Naive thymus-derived CD4-positive, alpha-beta T cell (primary cell): ENCODE measurements at regions not wholly inside any gene's neighbourhood (a gene's known extent, or its start where the extent isn't known, plus 50 kb on each side); places are given as distances from the start of the nearest gene placed in this dataset.

Experiments used
- ATAC-seq: fragments of 150-1000 bp; cut with Tn5 transposase; 2 replicates; pipeline ENCODE4 v1.10.0; 2021; ENCODE audit warnings: mild to moderate bottlenecking, moderate library complexity
- CTCF ChIA-PET: fragments of 350-600 bp; sonication (Branson Sonifier 250); formaldehyde crosslinking; loops from one replicate; lab custom pipeline; 2021; ENCODE audit warnings: antibody characterized with exemption; lab: Charles Lee
- POLR2A ChIA-PET: fragments of 350-600 bp; sonication (Branson Sonifier 250); formaldehyde crosslinking; loops from one replicate; lab custom pipeline; 2021; ENCODE audit warnings: antibody characterized with exemption, inconsistent platforms; lab: Charles Lee
- DNase-seq, 9 donors: peaks; one replicate each; pipeline versions ENCODE4 v3.0.0 to v3.0.0-alpha.2; 2020 to 2022; ENCODE audit warnings: mixed read lengths in 1 of 9
- H3K27ac ChIP-seq: one replicate; pipeline ENCODE4 v1.7.0; 2013; ENCODE audit warnings: mild to moderate bottlenecking, low read depth, low read length, moderate library complexity
- H3K27me3 ChIP-seq, 2 donors: one replicate each; pipeline ENCODE4 v1.7.0; 2013; ENCODE audit warnings: low read length in 2 of 2, mild to moderate bottlenecking in 2 of 2, moderate library complexity in 2 of 2; ENCODE audit not compliant: control insufficient read depth in 2 of 2, insufficient read depth in 2 of 2
- H3K36me3 ChIP-seq, 3 experiments: 1 replicate in 2 of 3; 2 replicates in 1 of 3; pipeline ENCODE4 v1.7.0; 2013; ENCODE audit warnings: low read length in 3 of 3, mild to moderate bottlenecking in 3 of 3, moderate library complexity in 1 of 3; ENCODE audit not compliant: insufficient read depth in 3 of 3, control insufficient read depth in 2 of 3
- H3K4me1 ChIP-seq, 2 donors: one replicate each; pipeline ENCODE4 v1.7.0; 2013; ENCODE audit warnings: low read length in 2 of 2, mild to moderate bottlenecking in 2 of 2, moderate library complexity in 1 of 2; ENCODE audit not compliant: control insufficient read depth in 2 of 2, insufficient read depth in 2 of 2
- H3K4me3 ChIP-seq: 2 replicates; pipeline ENCODE4 v1.7.0; 2013; ENCODE audit warnings: mild to moderate bottlenecking, low read length
- H3K9me3 ChIP-seq, 3 experiments: 1 replicate in 2 of 3; 2 replicates in 1 of 3; pipeline ENCODE4 v1.7.0; 2013; ENCODE audit warnings: low read length in 3 of 3; ENCODE audit not compliant: control insufficient read depth in 2 of 3
- H3K27ac Mint-ChIP-seq, 9 donors: one replicate each; pipeline ENCODE4 v1.8.0; 2020 to 2022; ENCODE audit warnings: mixed read lengths in 9 of 9, mild to moderate bottlenecking in 8 of 9, moderate library complexity in 5 of 9, inconsistent platforms in 2 of 9
- H3K27me3 Mint-ChIP-seq, 5 donors: one replicate each; pipeline ENCODE4 v1.8.0; 2021 to 2022; ENCODE audit warnings: mixed read lengths in 5 of 5, mild to moderate bottlenecking in 1 of 5
- H3K36me3 Mint-ChIP-seq, 5 donors: one replicate each; pipeline ENCODE4 v1.8.0; 2020 to 2022; ENCODE audit warnings: mixed read lengths in 5 of 5, mild to moderate bottlenecking in 3 of 5, inconsistent platforms in 1 of 5
- H3K4me1 Mint-ChIP-seq, 7 donors: one replicate each; pipeline ENCODE4 v1.8.0; 2020 to 2022; ENCODE audit warnings: mixed read lengths in 7 of 7, mild to moderate bottlenecking in 3 of 7, inconsistent platforms in 1 of 7
- H3K4me3 Mint-ChIP-seq, 10 donors: one replicate each; pipeline ENCODE4 v1.8.0; 2020 to 2022; ENCODE audit warnings: mild to moderate bottlenecking in 10 of 10, mixed read lengths in 10 of 10, moderate library complexity in 6 of 10, inconsistent platforms in 2 of 10
- H3K9me3 Mint-ChIP-seq, 11 donors: one replicate each; pipeline ENCODE4 v1.8.0; 2020 to 2022; ENCODE audit warnings: mixed read lengths in 11 of 11, mild to moderate bottlenecking in 4 of 11, inconsistent platforms in 1 of 11, moderate library complexity in 1 of 11
- intact Hi-C, 2 donors: fragments of 100-400 bp; cut with micrococcal nuclease; formaldehyde crosslinking; loops; one replicate each; pipeline ENCODE4 v1.15.1; 2023

DNA sequence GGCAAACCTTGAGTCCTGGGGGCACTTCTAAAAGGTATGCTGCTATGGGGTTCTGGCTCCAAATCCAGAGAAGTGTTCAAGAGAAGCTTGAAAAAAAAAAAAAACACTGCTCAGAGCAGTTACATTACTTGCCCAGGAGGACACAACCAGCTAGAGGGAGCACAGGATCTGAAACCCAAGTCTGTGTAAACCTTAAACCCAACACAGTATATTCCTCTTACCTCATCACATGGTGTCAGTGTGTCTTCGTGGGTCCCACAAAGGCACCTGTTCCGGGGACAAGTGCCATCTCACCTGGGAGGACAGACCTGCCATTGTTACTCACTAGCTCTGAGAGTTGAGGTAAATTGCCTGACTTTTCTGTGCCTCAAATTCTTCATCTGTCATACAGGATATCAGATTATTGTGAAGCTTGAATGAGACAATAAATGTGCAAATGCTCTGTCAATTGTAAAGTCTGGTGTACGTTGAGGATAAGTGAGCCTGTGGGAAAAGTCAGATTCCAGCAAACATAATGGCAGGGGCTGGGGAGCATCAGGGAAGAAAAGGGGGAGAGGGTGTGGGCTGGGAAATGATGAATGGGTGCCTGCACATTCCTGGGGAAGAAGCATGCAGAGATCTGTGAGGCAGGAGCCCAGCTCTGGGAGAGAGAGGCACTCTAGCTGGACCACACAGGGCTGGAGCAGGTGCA is 170.4 kb upstream of the ZC3H12A start:
- DNase-seq (no peak), ATAC-seq (no peak)
- H3K4me3 Mint-ChIP-seq: no peak overlapping the region
- H3K36me3 Mint-ChIP-seq: no peaks in the 10 kb centered on the region
- Histone ChIP-seq H3K36me3 (no peaks in the 10 kb centered on the region), H3K4me1 (no peaks in the 10 kb centered on the region), H3K4me3 (no peak overlapping the region), H3K9me3 (no peaks in the 10 kb centered on the region), H3K27me3 (no peaks in the 10 kb centered on the region), H3K27ac (no peak overlapping the region)
- H3K27ac Mint-ChIP-seq: no peak overlapping the region
- peaks cover 0 to 3% (median 0%) of the 10 kb centered on the region in 11 donors for H3K9me3 Mint-ChIP-seq
- ChIA-PET POLR2A (no interaction called here), CTCF (no interaction called here)
- peaks cover 0 to 48% (median 16%) of the 10 kb centered on the region in 5 donors for H3K27me3 Mint-ChIP-seq
- H3K4me1 Mint-ChIP-seq: peaks cover 0 to 2% (median 0%) of the 10 kb centered on the region in 7 donors
- intact Hi-C loops: no loop called here

- H3K4me3 Mint-ChIP-seq: no peak overlapping the region
- ATAC-seq (no peak), DNase-seq (no peak)
- H3K36me3 ChIP-seq: no peaks in the 10 kb centered on the region
- H3K27me3 Mint-ChIP-seq: peaks cover 0 to 48% (median 17%) of the 10 kb centered on the region in 5 donors
- H3K4me3 ChIP-seq: no peak overlapping the region
- H3K9me3 ChIP-seq: no peaks in the 10 kb centered on the region
- ChIA-PET CTCF (no interaction called here), POLR2A (no interaction called here)
- no peaks in the 10 kb centered on the region for H3K36me3 Mint-ChIP-seq
- H3K27ac Mint-ChIP-seq: no peak overlapping the region
- H3K4me1 Mint-ChIP-seq: peaks cover 0 to 2% (median 0%) of the 10 kb centered on the region in 7 donors
- H3K4me1 ChIP-seq: no peaks in the 10 kb centered on the region
- no peak overlapping the region for H3K27ac ChIP-seq
- intact Hi-C loops: no loop called here
- no peaks in the 10 kb centered on the region for H3K27me3 ChIP-seq
- H3K9me3 Mint-ChIP-seq: peaks cover 0 to 3% (median 0%) of the 10 kb centered on the region in 11 donors
These were observed 169.3 kb upstream of the ZC3H12A start for GRCh38 chr1:37305108-37305507.

DNA sequence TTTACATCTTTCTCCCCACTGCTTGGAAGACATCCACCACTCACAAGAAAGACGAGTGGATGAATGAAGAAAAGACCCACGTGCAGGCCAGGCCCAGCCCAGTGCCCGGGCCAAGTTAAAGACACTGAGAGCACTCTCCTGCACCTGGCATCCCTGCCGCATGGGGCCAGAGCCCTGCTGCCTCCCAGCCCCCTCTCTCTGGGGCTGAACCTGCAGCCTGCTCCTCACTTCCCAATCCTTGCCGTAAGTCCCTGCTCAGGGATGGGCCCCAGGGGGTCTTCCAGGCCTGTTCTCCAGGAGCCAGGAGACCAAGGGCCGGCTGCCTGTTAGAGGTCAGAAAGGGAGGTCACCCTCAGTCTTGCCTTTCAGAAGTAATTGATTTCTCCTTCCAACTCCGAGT is 168.5 kb upstream of the ZC3H12A start:
- Histone ChIP-seq H3K27me3 (no peaks in the 10 kb centered on the region), H3K27ac (no peak overlapping the region), H3K4me3 (no peak overlapping the region), H3K36me3 (no peaks in the 10 kb centered on the region), H3K4me1 (no peaks in the 10 kb centered on the region), H3K9me3 (no peaks in the 10 kb centered on the region)
- DNase-seq (no peak), ATAC-seq (no peak)
- H3K9me3 Mint-ChIP-seq: peaks cover 0 to 5% (median 0%) of the 10 kb centered on the region in 11 donors
- ChIA-PET CTCF (no interaction called here), POLR2A (no interaction called here)
- H3K4me3 Mint-ChIP-seq: no peak overlapping the region
- peaks cover 0 to 2% (median 0%) of the 10 kb centered on the region in 7 donors for H3K4me1 Mint-ChIP-seq
- H3K27me3 Mint-ChIP-seq: peaks cover 0 to 48% (median 22%) of the 10 kb centered on the region in 5 donors
- no peak overlapping the region for H3K27ac Mint-ChIP-seq
- intact Hi-C loops: no loop called here
- H3K36me3 Mint-ChIP-seq: no peaks in the 10 kb centered on the region

DNA sequence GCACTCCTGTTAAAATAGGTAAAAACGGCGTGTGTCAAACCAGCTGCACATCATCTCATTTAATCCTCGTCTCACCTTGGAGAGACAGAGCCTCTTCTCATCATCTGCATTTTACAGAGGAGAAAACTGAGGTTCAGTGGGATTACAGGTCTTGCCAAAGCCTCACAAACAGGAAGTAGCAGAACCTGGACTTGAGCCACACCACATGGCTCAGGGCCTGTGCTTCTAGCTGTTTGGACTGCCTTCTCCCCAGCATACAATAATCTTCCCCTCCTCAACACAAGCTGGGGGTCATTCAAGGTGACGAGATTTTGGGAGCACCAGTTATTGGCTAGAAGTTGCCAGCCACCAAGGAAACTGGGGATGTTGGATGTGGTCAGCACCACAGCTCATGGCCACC is 167.9 kb upstream of the ZC3H12A start:
- Histone ChIP-seq H3K4me1 (no peaks in the 10 kb centered on the region), H3K27me3 (no peaks in the 10 kb centered on the region), H3K4me3 (no peak overlapping the region), H3K9me3 (no peaks in the 10 kb centered on the region), H3K36me3 (no peaks in the 10 kb centered on the region), H3K27ac (no peak overlapping the region)
- no peaks in the 10 kb centered on the region for H3K36me3 Mint-ChIP-seq
- ChIA-PET CTCF (no interaction called here), POLR2A (no interaction called here)
- no peak for ATAC-seq
- H3K27me3 Mint-ChIP-seq: peaks cover 0 to 47% (median 26%) of the 10 kb centered on the region in 5 donors
- intact Hi-C loops: no loop called here
- peaks cover 0 to 2% (median 0%) of the 10 kb centered on the region in 7 donors for H3K4me1 Mint-ChIP-seq
- H3K9me3 Mint-ChIP-seq: peaks cover 0 to 5% (median 0%) of the 10 kb centered on the region in 11 donors
- no peak for DNase-seq
- no peak overlapping the region for H3K27ac Mint-ChIP-seq
- no peak overlapping the region for H3K4me3 Mint-ChIP-seq

DNA sequence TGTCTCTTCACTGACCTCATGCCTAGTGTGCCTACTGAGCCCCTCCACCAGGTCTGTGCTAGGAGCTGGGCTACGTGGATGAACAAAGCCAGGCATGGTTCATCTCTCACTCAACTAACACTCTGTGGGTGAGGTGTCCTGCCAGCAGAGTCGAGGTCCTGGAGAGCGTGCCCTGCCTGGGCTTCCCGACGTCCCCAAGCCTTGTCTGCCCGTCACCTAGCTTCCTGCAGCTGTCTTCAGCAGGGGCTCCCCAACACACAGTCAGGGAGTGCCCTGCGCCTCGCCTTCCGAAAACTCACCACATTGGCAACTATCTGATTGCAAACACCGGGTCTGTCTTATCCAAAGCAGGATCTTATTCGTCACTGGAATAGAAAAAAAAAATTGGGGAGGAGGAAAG is 167.5 kb upstream of the ZC3H12A start:
- Histone ChIP-seq H3K27ac (no peak overlapping the region), H3K4me1 (no peaks in the 10 kb centered on the region), H3K9me3 (no peaks in the 10 kb centered on the region), H3K4me3 (no peak overlapping the region), H3K36me3 (no peaks in the 10 kb centered on the region), H3K27me3 (no peaks in the 10 kb centered on the region)
- DNase-seq (no peak), ATAC-seq (no peak)
- H3K27me3 Mint-ChIP-seq: peaks cover 0 to 45% (median 26%) of the 10 kb centered on the region in 5 donors
- H3K4me1 Mint-ChIP-seq: no peaks in the 10 kb centered on the region
- intact Hi-C loops: no loop called here
- H3K9me3 Mint-ChIP-seq: peaks cover 0 to 3% (median 0%) of the 10 kb centered on the region in 11 donors
- ChIA-PET CTCF (no interaction called here), POLR2A (no interaction called here)
- H3K27ac Mint-ChIP-seq: no peak overlapping the region
- no peaks in the 10 kb centered on the region for H3K36me3 Mint-ChIP-seq
- no peak overlapping the region for H3K4me3 Mint-ChIP-seq

DNA sequence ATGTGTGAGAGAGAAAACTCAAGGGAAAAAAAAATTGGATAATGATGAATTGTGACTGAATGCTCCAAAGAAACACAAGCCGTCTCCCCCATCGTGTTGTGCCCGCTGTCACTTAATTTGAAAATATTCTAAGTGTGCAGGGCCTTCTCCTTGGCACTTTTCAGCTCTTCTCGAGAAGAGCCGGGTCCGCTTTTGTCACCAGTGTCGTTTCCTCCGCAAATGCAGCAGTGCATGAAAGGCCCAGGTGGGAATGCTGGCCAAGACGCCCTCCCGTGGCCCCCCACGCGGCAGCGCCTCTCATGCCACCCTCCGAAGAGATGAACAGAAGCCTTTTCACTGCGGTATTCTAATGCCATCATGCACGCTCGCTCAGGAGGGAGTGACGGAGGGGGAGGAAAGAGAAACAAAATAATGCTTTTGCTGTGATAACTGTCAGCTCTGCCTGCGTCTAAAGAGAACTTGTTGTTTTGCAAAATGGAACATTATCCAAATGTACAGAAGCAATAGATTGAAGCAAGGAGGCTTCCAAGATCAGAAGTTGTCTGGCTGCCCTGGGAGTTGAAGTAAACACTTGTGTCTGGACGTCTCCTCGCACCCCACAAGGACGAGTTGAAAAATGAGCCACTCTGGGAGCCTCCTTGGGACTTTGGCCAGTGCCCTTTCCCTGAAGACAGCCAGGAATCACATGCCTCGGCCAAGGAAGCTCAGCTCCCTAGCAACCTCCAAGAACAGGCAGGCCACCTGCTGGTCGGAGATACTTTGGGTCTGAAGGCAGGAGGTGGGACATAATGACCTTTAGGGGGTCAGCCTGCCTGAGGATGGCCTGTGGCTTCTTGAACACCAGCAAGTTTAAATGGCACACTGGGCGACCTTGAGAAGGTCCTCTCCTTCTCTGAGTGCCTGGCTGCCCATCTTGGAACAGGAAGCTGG is 166.1 kb upstream of the ZC3H12A start:
- no peak overlapping the region for H3K27ac ChIP-seq
- Mint-ChIP-seq H3K9me3 (peaks cover 0 to 1% (median 0%) of the 10 kb centered on the region in 11 donors), H3K27me3 (peaks cover 0 to 57% (median 39%) of the 10 kb centered on the region in 5 donors), H3K27ac (no peak overlapping the region), H3K4me3 (no peak overlapping the region), H3K4me1 (no peaks in the 10 kb centered on the region), H3K36me3 (no peaks in the 10 kb centered on the region)
- ATAC-seq: no peak
- intact Hi-C loops: no loop called here
- H3K4me1 ChIP-seq: no peaks in the 10 kb centered on the region
- H3K36me3 ChIP-seq: no peaks in the 10 kb centered on the region
- CTCF ChIA-PET: no interaction called here
- no peaks in the 10 kb centered on the region for H3K9me3 ChIP-seq
- DNase-seq: no peak
- POLR2A ChIA-PET: no interaction called here
- H3K4me3 ChIP-seq: no peak overlapping the region
- H3K27me3 ChIP-seq: no peaks in the 10 kb centered on the region
